CD14-positive monocyte (primary cell): ENCODE measurements at regions not wholly inside any gene's neighbourhood (a gene's known extent, or its start where the extent isn't known, plus 50 kb on each side); places are given as distances from the start of the nearest gene placed in this dataset.

Source experiments
- DNase-seq, 3 donors: peaks; one replicate each; pipeline ENCODE4 v3.0.0-alpha.2; 2011 to 2022
- H2AFZ ChIP-seq: 2 replicates; pipeline ENCODE4 v1.6.0; 2012; ENCODE audit warnings: mild to moderate bottlenecking, low read depth, low read length, inconsistent platforms; ENCODE audit not compliant: insufficient read depth, poor library complexity, severe bottlenecking
- H3K27ac ChIP-seq, 2 donors: 1 replicate in 1 of 2; 2 replicates in 1 of 2; pipeline ENCODE4 v1.5.1; 2012 to 2013; ENCODE audit warnings: low read length in 2 of 2, control low read depth in 1 of 2, inconsistent platforms in 1 of 2, low read depth in 1 of 2, mild to moderate bottlenecking in 1 of 2
- H3K27me3 ChIP-seq, 2 donors: one replicate each; pipeline versions ENCODE4 v1.6.0 to v1.6.1; 2011 to 2013; ENCODE audit warnings: low read length in 2 of 2; ENCODE audit not compliant: control insufficient read depth in 2 of 2, insufficient read depth in 2 of 2
- H3K36me3 ChIP-seq, 2 donors: replicated peaks in 1 of 2; 1 replicate in 1 of 2; 2 replicates in 1 of 2; pipeline versions ENCODE4 v1.5.1 to v1.6.1; 2012 to 2013; ENCODE audit warnings: low read length in 2 of 2, control low read depth in 1 of 2, inconsistent platforms in 1 of 2, mild to moderate bottlenecking in 1 of 2; ENCODE audit not compliant: insufficient read depth in 2 of 2, control insufficient read depth in 1 of 2
- H3K4me1 ChIP-seq, 2 donors: 1 replicate in 1 of 2; 2 replicates in 1 of 2; pipeline versions ENCODE4 v1.5.1 to v1.6.1; 2012 to 2013; ENCODE audit warnings: low read length in 2 of 2, control low read depth in 1 of 2, inconsistent platforms in 1 of 2, mild to moderate bottlenecking in 1 of 2, moderate library complexity in 1 of 2; ENCODE audit not compliant: insufficient read depth in 2 of 2, control insufficient read depth in 1 of 2
- H3K4me2 ChIP-seq: replicated peaks from 2 replicates; pipeline ENCODE3; 2012; ENCODE audit warnings: low read length, moderate library complexity, mild to moderate bottlenecking; ENCODE audit not compliant: poor library complexity, severe bottlenecking; ENCODE audit errors: extremely low read depth
- H3K4me3 ChIP-seq, 3 experiments: fragments of 200-600 bp in 1 of 3; sonication (generic) in 1 of 3; replicated peaks in 1 of 3; 1 replicate in 2 of 3; 2 replicates in 1 of 3; pipeline ENCODE4 v1.5.1; 2011 to 2013; ENCODE audit warnings: low read length in 3 of 3, mild to moderate bottlenecking in 3 of 3, control low read depth in 2 of 3, low read depth in 2 of 3, inconsistent platforms in 1 of 3, moderate library complexity in 1 of 3
- H3K79me2 ChIP-seq: 2 replicates; pipeline ENCODE4 v1.6.0; 2012; ENCODE audit warnings: mild to moderate bottlenecking, control low read depth, inconsistent platforms, low read length, moderate library complexity; ENCODE audit not compliant: insufficient read depth
- H3K9ac ChIP-seq: 2 replicates; pipeline ENCODE4 v1.6.0; 2017; ENCODE audit warnings: low read length, mild to moderate bottlenecking; ENCODE audit not compliant: insufficient read depth, poor library complexity, severe bottlenecking
- H3K9me3 ChIP-seq, 2 donors: replicated peaks in 1 of 2; 1 replicate in 1 of 2; 2 replicates in 1 of 2; pipeline versions ENCODE4 v1.5.1 to v1.6.1; 2012 to 2013; ENCODE audit warnings: low read length in 2 of 2, control low read depth in 1 of 2; ENCODE audit not compliant: control insufficient read depth in 1 of 2, insufficient read depth in 1 of 2
- H4K20me1 ChIP-seq: 2 replicates; pipeline ENCODE4 v1.6.0; 2012; ENCODE audit warnings: mild to moderate bottlenecking, low read length, control low read depth, moderate library complexity; ENCODE audit not compliant: insufficient read depth
- H3K27ac Mint-ChIP-seq, 7 donors: one replicate each; pipeline ENCODE4 v1.8.0; 2020; ENCODE audit warnings: mild to moderate bottlenecking in 7 of 7, mixed read lengths in 7 of 7, moderate library complexity in 6 of 7, inconsistent platforms in 2 of 7
- H3K27me3 Mint-ChIP-seq, 3 donors: one replicate each; pipeline ENCODE4 v1.8.0; 2021 to 2022; ENCODE audit warnings: low read depth in 3 of 3, mild to moderate bottlenecking in 3 of 3, mixed read lengths in 3 of 3, moderate library complexity in 3 of 3, inconsistent platforms in 1 of 3
- H3K36me3 Mint-ChIP-seq, 2 donors: one replicate each; pipeline ENCODE4 v1.8.0; 2020; ENCODE audit warnings: mixed read lengths in 2 of 2, inconsistent platforms in 1 of 2, mild to moderate bottlenecking in 1 of 2
- H3K4me1 Mint-ChIP-seq: one replicate; pipeline ENCODE4 v1.8.0; 2020; ENCODE audit warnings: mild to moderate bottlenecking, mixed read lengths
- H3K4me3 Mint-ChIP-seq, 2 donors: one replicate each; pipeline ENCODE4 v1.8.0; 2020; ENCODE audit warnings: mild to moderate bottlenecking in 2 of 2, mixed read lengths in 2 of 2, moderate library complexity in 1 of 2
- H3K9me3 Mint-ChIP-seq, 7 donors: one replicate each; pipeline ENCODE4 v1.8.0; 2020 to 2022; ENCODE audit warnings: mixed read lengths in 7 of 7, mild to moderate bottlenecking in 6 of 7, moderate library complexity in 6 of 7, inconsistent platforms in 2 of 7
- WGBS: methylation state at CpG from one replicate; pipeline ENCODE4 v1.1.5; 2013; ENCODE audit warnings: missing lambda C conversion rate; ENCODE audit not compliant: insufficient coverage; 5-methylcytosine and 5-hydroxymethylcytosine counted together
- intact Hi-C, 2 donors: fragments of 100-400 bp; cut with micrococcal nuclease; formaldehyde crosslinking; loops; one replicate each; pipeline versions ENCODE4 v1.15.0 to v1.15.1; 2023
- TF ChIP-seq, protein P1 (sequence below): fragments of 200-600 bp; IDR thresholded peaks from one replicate; pipeline ENCODE4 v1.8.0; 2022; ENCODE audit warnings: antibody characterized with exemption, mild to moderate bottlenecking

DNA sequence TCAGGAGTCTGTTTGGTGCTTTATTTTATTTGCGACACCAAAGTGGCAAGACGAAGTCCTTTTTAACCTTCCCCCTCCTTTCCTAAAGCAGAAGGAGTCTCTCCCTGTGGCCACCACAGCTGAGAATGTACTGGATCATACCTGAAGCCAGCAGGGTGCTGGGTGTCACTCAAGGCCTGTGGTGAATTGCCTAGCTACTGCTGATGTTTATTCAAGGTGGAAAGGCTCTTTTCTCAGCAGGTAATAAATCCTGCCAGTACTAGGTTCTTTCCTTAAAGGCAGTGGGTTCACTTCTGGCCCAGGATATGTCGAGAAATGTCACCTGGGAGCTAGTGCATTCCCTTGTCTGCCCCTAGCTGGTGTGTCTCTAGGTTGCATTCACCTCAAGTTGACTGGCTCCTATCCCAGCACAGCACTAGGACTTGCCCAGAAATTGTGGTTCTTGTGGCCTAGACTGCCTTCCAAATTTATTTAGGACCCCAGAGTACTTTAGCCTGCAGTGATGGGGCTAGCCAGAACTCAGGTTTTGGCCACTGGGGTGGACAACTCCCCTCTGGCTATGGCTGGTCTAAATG is 60.8 kb upstream of the FAM3C start:
- Histone ChIP-seq H3K9me3 (no peaks in the 10 kb centered on the region), H4K20me1 (no peaks in the 10 kb centered on the region), H3K27me3 (no peaks in the 10 kb centered on the region), H3K36me3 (no peaks in the 10 kb centered on the region), H3K27ac (no peak overlapping the region), H3K4me2 (no peak overlapping the region), H2AFZ (no peak overlapping the region), H3K4me1 (no peaks in the 10 kb centered on the region), H3K4me3 (no peak overlapping the region), H3K9ac (no peak overlapping the region), H3K79me2 (no peaks in the 10 kb centered on the region)
- Mint-ChIP-seq H3K9me3 (peaks cover 0 to 9% (median 0%) of the 10 kb centered on the region in 7 donors), H3K36me3 (no peaks in the 10 kb centered on the region), H3K4me1 (no peaks in the 10 kb centered on the region), H3K27ac (no peak overlapping the region), H3K27me3 (peaks cover 0 to 5% (median 1%) of the 10 kb centered on the region in 3 donors), H3K4me3 (no peak overlapping the region)
- 100% methylated on average over 1 of the region's 3 CpGs for WGBS
- intact Hi-C loops = no loop called here
- TF ChIP-seq, protein P1, sequence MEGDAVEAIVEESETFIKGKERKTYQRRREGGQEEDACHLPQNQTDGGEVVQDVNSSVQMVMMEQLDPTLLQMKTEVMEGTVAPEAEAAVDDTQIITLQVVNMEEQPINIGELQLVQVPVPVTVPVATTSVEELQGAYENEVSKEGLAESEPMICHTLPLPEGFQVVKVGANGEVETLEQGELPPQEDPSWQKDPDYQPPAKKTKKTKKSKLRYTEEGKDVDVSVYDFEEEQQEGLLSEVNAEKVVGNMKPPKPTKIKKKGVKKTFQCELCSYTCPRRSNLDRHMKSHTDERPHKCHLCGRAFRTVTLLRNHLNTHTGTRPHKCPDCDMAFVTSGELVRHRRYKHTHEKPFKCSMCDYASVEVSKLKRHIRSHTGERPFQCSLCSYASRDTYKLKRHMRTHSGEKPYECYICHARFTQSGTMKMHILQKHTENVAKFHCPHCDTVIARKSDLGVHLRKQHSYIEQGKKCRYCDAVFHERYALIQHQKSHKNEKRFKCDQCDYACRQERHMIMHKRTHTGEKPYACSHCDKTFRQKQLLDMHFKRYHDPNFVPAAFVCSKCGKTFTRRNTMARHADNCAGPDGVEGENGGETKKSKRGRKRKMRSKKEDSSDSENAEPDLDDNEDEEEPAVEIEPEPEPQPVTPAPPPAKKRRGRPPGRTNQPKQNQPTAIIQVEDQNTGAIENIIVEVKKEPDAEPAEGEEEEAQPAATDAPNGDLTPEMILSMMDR = no peak
- DNase-seq = no peak

DNA sequence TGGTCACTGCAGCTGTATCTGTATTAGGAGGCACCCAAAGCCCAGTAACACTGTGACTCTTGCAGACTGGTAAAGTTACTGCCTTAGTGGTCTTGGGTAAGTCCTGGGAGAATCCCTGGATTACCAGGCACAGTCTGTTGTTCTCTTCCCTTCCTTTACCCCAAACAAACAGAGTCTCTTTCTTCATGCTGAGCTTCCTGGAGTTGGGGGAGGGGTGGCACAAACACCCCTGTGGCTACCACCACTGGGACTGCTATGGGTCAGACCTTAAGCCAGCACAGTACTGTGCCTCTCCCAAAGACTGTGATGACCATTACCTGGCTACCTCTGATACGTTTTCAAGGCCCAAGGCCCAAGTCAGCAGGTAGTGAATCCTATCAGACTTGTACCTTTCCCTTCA is 59.9 kb upstream of the FAM3C start:
- TF ChIP-seq, protein P1 = no peak
- intact Hi-C loops = no loop called here
- Histone ChIP-seq H3K4me1 (no peaks in the 10 kb centered on the region), H3K4me3 (no peak overlapping the region), H3K9me3 (no peaks in the 10 kb centered on the region), H4K20me1 (no peaks in the 10 kb centered on the region), H3K79me2 (no peaks in the 10 kb centered on the region), H3K4me2 (no peak overlapping the region), H3K9ac (no peak overlapping the region), H2AFZ (no peak overlapping the region), H3K27me3 (no peaks in the 10 kb centered on the region), H3K36me3 (no peaks in the 10 kb centered on the region), H3K27ac (no peak overlapping the region)
- no peaks in the 10 kb centered on the region for H3K36me3 Mint-ChIP-seq
- no peak overlapping the region for H3K4me3 Mint-ChIP-seq
- H3K27ac Mint-ChIP-seq = no peak overlapping the region
- peaks cover 0 to 5% (median 1%) of the 10 kb centered on the region in 3 donors for H3K27me3 Mint-ChIP-seq
- DNase-seq = no peak
- H3K9me3 Mint-ChIP-seq = peaks cover 0 to 10% (median 0%) of the 10 kb centered on the region in 7 donors
- no peaks in the 10 kb centered on the region for H3K4me1 Mint-ChIP-seq
- WGBS = 83% methylated on average over 1 of the region's 1 CpG
